A549 (cell line): ENCODE measurements at regions not wholly inside any gene's neighbourhood (a gene's known extent, or its start where the extent isn't known, plus 50 kb on each side); places are given as distances from the start of the nearest gene placed in this dataset.

Experiments used
- ATAC-seq, 2 experiments: fragments of 200-7000 bp in 1 of 2; fragments of >200 bp in 1 of 2; cut with Nextera tagmentation in 1 of 2; cut with Tn5 transposase in 1 of 2; 3 replicates each; pipeline versions ENCODE4 v1.8.0 to v1.9.1; 2018 to 2020; ENCODE audit warnings: mild to moderate bottlenecking in 1 of 2, moderate library complexity in 1 of 2
- CTCF ChIA-PET: fragments of 300-600 bp; sonication (Branson Sonifier 250); formaldehyde crosslinking; extraction: SDS; loops from one replicate; lab custom pipeline; 2021; ENCODE audit warnings: antibody characterized with exemption, inconsistent platforms; lab: Yijun Ruan, JAX
- POLR2A ChIA-PET: fragments of 350-600 bp; formaldehyde crosslinking; extraction: SDS; loops from one replicate; lab custom pipeline; 2021; ENCODE audit warnings: antibody characterized with exemption, inconsistent platforms; lab: Yijun Ruan, JAX
- DNase-seq, 2 experiments: peaks; one replicate each; pipeline versions ENCODE4 v3.0.0 to v3.0.0-alpha.2; 2011 to 2016; ENCODE audit warnings: low read depth in 1 of 2, low spot score in 1 of 2
- FAIRE-seq: peaks from 2 replicates; lab custom pipeline; 2011; peaks lifted over from hg19 to GRCh38; lab: Jason Lieb, UNC
- H3K27ac ChIP-seq, 2 experiments: fragments of >200 bp; sonication (Bioruptor Twin); formaldehyde crosslinking; 3 replicates each; pipeline ENCODE4 v1.5.1; 2016 to 2017
- H3K4me1 ChIP-seq: fragments of >200 bp; sonication (Bioruptor Twin); formaldehyde crosslinking; 3 replicates; pipeline ENCODE4 v1.6.1; 2016
- H3K4me2 ChIP-seq: fragments of >200 bp; sonication (Bioruptor Twin); formaldehyde crosslinking; 3 replicates; pipeline ENCODE4 v1.6.1; 2016
- H3K4me3 ChIP-seq: fragments of >200 bp; sonication (Bioruptor Twin); formaldehyde crosslinking; 3 replicates; pipeline ENCODE4 v1.5.1; 2016
- H3K9me3 ChIP-seq: fragments of >200 bp; sonication (Bioruptor Twin); formaldehyde crosslinking; 3 replicates; pipeline ENCODE4 v1.6.1; 2016
- BCL3 ChIP-seq: fragments of >200 bp; sonication (Bioruptor Twin); formaldehyde crosslinking; IDR thresholded peaks from 3 replicates; pipeline ENCODE4 v1.6.1; 2016
- BHLHE40 ChIP-seq: IDR thresholded peaks from 2 replicates; pipeline ENCODE4 v1.6.1; 2012; ENCODE audit warnings: low read depth, low read length, inconsistent platforms
- CBX2 ChIP-seq: fragments of 200-600 bp; sonication (generic); IDR thresholded peaks from 2 replicates; pipeline ENCODE4 v1.6.1; 2016; ENCODE audit warnings: low read depth, mild to moderate bottlenecking, borderline replicate concordance
- CBX8 ChIP-seq: fragments of 200-600 bp; sonication (generic); IDR thresholded peaks from 2 replicates; pipeline ENCODE4 v1.6.1; 2016
- CTCF ChIP-seq: fragments of >200 bp; sonication (Bioruptor Twin); formaldehyde crosslinking; IDR thresholded peaks from 3 replicates; pipeline ENCODE4 v1.5.1; 2016
- ELK1 ChIP-seq: fragments of 150-350 bp; IDR thresholded peaks from 2 replicates; pipeline ENCODE4 v1.6.1; 2014; ENCODE audit warnings: low read depth, mild to moderate bottlenecking, low read length
- EP300 ChIP-seq, 2 experiments: fragments of >200 bp; sonication (Bioruptor Twin); formaldehyde crosslinking; IDR thresholded peaks; 2 replicates in 1 of 2; 3 replicates in 1 of 2; pipeline ENCODE4 v1.6.1; 2016 to 2017
- ESRRA ChIP-seq: fragments of 150-350 bp; IDR thresholded peaks from 2 replicates; pipeline ENCODE4 v1.6.1; 2014; ENCODE audit warnings: mild to moderate bottlenecking, low read length, borderline replicate concordance
- FOSB ChIP-seq: fragments of 250-450 bp; sonication (Bioruptor Pico); IDR thresholded peaks from 2 replicates; pipeline ENCODE4 v1.5.0; 2020; ENCODE audit warnings: mild to moderate bottlenecking, moderate library complexity
- FOXS1 ChIP-seq: fragments of 250-450 bp; sonication (Bioruptor Pico); IDR thresholded peaks from 2 replicates; pipeline ENCODE4 v1.5.0; 2020; ENCODE audit warnings: mild to moderate bottlenecking, moderate library complexity
- HDAC2 ChIP-seq: fragments of 200-600 bp; sonication (generic); IDR thresholded peaks from 2 replicates; pipeline ENCODE4 v1.6.1; 2016
- HEYL ChIP-seq: fragments of 250-450 bp; sonication (Bioruptor Pico); IDR thresholded peaks from 2 replicates; pipeline ENCODE4 v1.8.0; 2021; ENCODE audit warnings: mild to moderate bottlenecking, moderate library complexity
- HMGXB4 ChIP-seq: fragments of 250-450 bp; sonication (Bioruptor Pico); IDR thresholded peaks from 2 replicates; pipeline ENCODE4 v1.5.0; 2021; ENCODE audit warnings: mild to moderate bottlenecking, moderate library complexity, borderline replicate concordance
- HOXB13 ChIP-seq: fragments of 250-450 bp; sonication (Bioruptor Pico); IDR thresholded peaks from 2 replicates; pipeline ENCODE4 v1.5.0; 2020; ENCODE audit warnings: low read depth, mild to moderate bottlenecking, moderate library complexity
- KDM1A ChIP-seq: fragments of 200-600 bp; sonication (generic); IDR thresholded peaks from 2 replicates; pipeline ENCODE4 v1.6.1; 2016; ENCODE audit warnings: low read depth, mild to moderate bottlenecking
- MAFK ChIP-seq: fragments of 450-650 bp; IDR thresholded peaks from 2 replicates; pipeline ENCODE4 v1.6.1; 2014; ENCODE audit not compliant: partially characterized antibody
- MAX ChIP-seq: IDR thresholded peaks from 2 replicates; pipeline ENCODE4 v1.6.1; 2012
- MAZ ChIP-seq: fragments of 150-350 bp; IDR thresholded peaks from 2 replicates; pipeline ENCODE4 v1.6.1; 2014; ENCODE audit warnings: antibody characterized with exemption, low read depth, low read length, borderline replicate concordance
- MYC ChIP-seq: IDR thresholded peaks from 2 replicates; pipeline ENCODE4 v1.6.1; 2012; ENCODE audit warnings: mild to moderate bottlenecking, inconsistent platforms, low read length, improper control_type of control experiment, borderline replicate concordance
- NPAS2 ChIP-seq: fragments of 250-450 bp; sonication (Bioruptor Pico); IDR thresholded peaks from 2 replicates; pipeline ENCODE4 v1.8.0; 2022; ENCODE audit warnings: mild to moderate bottlenecking, moderate library complexity, borderline replicate concordance
- PHF8 ChIP-seq: fragments of 200-600 bp; sonication (generic); IDR thresholded peaks from 2 replicates; pipeline ENCODE4 v1.6.1; 2016; ENCODE audit warnings: low read depth, mild to moderate bottlenecking, antibody characterized with exemption, moderate library complexity, borderline replicate concordance
- POLR2A ChIP-seq: IDR thresholded peaks from 2 replicates; pipeline ENCODE4 v1.6.1; 2012; ENCODE audit warnings: mild to moderate bottlenecking, low read length
- RAD21 ChIP-seq, 2 experiments: fragments of >200 bp in 1 of 2; sonication (Bioruptor Twin) in 1 of 2; formaldehyde crosslinking in 1 of 2; IDR thresholded peaks in 1 of 2; conservative IDR thresholded peaks in 1 of 2; 2 replicates in 1 of 2; 3 replicates in 1 of 2; pipeline ENCODE4 v1.6.1; 2012 to 2018; ENCODE audit warnings: inconsistent platforms in 1 of 2
- RARB ChIP-seq: fragments of 250-450 bp; sonication (Bioruptor Pico); IDR thresholded peaks from 2 replicates; pipeline ENCODE4 v1.8.0; 2021; ENCODE audit warnings: mild to moderate bottlenecking, moderate library complexity
- SREBF2 ChIP-seq: fragments of 450-650 bp; IDR thresholded peaks from 2 replicates; pipeline ENCODE4 v1.6.1; 2014; ENCODE audit warnings: mild to moderate bottlenecking, moderate library complexity
- TP53 ChIP-seq: fragments of 250-450 bp; sonication (Bioruptor Pico); IDR thresholded peaks from 2 replicates; pipeline ENCODE4 v1.5.0; 2021; ENCODE audit warnings: mild to moderate bottlenecking, moderate library complexity
- USF2 ChIP-seq: fragments of 450-650 bp; IDR thresholded peaks from 2 replicates; pipeline ENCODE4 v1.6.1; 2014; ENCODE audit warnings: antibody characterized with exemption
- ZSCAN20 ChIP-seq: fragments of 250-450 bp; sonication (Bioruptor Pico); IDR thresholded peaks from 2 replicates; pipeline ENCODE4 v1.8.0; 2022; ENCODE audit warnings: mild to moderate bottlenecking, moderate library complexity
- WGBS: methylation state at CpG from one replicate; pipeline ENCODE4 v1.1.6; 2017; ENCODE audit errors: missing lambda C conversion rate; 5-methylcytosine and 5-hydroxymethylcytosine counted together

GRCh38 chr10:62869958-62870357, 53.8 kb upstream of the EGR2 start:
- no peak for FAIRE-seq
- Histone ChIP-seq H3K4me2 (no peak overlapping the region), H3K9me3 (no peaks in the 10 kb centered on the region), H3K27ac (no peak overlapping the region), H3K4me3 (no peak overlapping the region), H3K4me1 (no peaks in the 10 kb centered on the region)
- ChIA-PET CTCF (no interaction called here), POLR2A (no interaction called here)
- ATAC-seq: no peak
- no peak for TF ChIP-seq HDAC2
- no peak for TF ChIP-seq POLR2A
- TF ChIP-seq ZSCAN20 (CRISPR knock-in tag): no peak
- TF ChIP-seq MAZ: no peak
- DNase-seq: no peak
- WGBS: 29% methylated on average over 3 of the region's 3 CpGs

GRCh38 chr10:62866941-62867340, 50.8 kb upstream of the EGR2 start:
- no peak for ATAC-seq
- POLR2A ChIA-PET: no interaction called here
- H3K4me1 ChIP-seq: no peaks in the 10 kb centered on the region
- TF ChIP-seq NPAS2: no peak
- no peak for TF ChIP-seq SREBF2
- TF ChIP-seq TP53 (CRISPR knock-in tag): no peak
- no peak for TF ChIP-seq MAX
- TF ChIP-seq ELK1: no peak
- no peak for TF ChIP-seq MYC
- TF ChIP-seq MAZ: no peak
- TF ChIP-seq USF2: no peak
- no peak for TF ChIP-seq HOXB13
- TF ChIP-seq PHF8: no peak
- no peak for TF ChIP-seq RAD21 (conservative IDR thresholded peaks at IDR 0.05 in 1 of 2, IDR thresholded peaks at IDR 0.05 in 1 of 2)
- TF ChIP-seq MAFK: no peak
- TF ChIP-seq CBX2: no peak
- no peak for TF ChIP-seq EP300 (IDR thresholded peaks at IDR 0.05)
- no peak for TF ChIP-seq FOSB (CRISPR knock-in tag)
- TF ChIP-seq ESRRA: no peak
- TF ChIP-seq HEYL (CRISPR knock-in tag): no peak
- TF ChIP-seq FOXS1 (CRISPR knock-in tag): no peak
- no peak overlapping the region for H3K27ac ChIP-seq
- CTCF ChIA-PET: no interaction called here
- DNase-seq: no peak
- H3K4me3 ChIP-seq: no peak overlapping the region
- 13% methylated on average over 1 of the region's 1 CpG for WGBS
- H3K9me3 ChIP-seq: no peaks in the 10 kb centered on the region
- H3K4me2 ChIP-seq: no peak overlapping the region
- no peak for FAIRE-seq

GRCh38 chr10:62866451-62866850, 50.3 kb upstream of the EGR2 start:
- WGBS: 9% methylated on average over 2 of the region's 2 CpGs
- no peak overlapping the region for H3K4me3 ChIP-seq
- no peaks in the 10 kb centered on the region for H3K9me3 ChIP-seq
- ChIA-PET CTCF (no interaction called here), POLR2A (no interaction called here)
- DNase-seq (no peak), FAIRE-seq (no peak), ATAC-seq (no peak)
- H3K4me2 ChIP-seq: no peak overlapping the region
- TF ChIP-seq SREBF2 (no peak), TP53 (CRISPR knock-in tag) (no peak), CBX8 (no peak), CTCF (no peak), KDM1A (no peak), HDAC2 (no peak), PHF8 (no peak), BHLHE40 (no peak), BCL3 (no peak), HMGXB4 (no peak), RARB (CRISPR knock-in tag) (no peak), CBX2 (no peak), ESRRA (no peak), POLR2A (no peak)
- no peak overlapping the region for H3K27ac ChIP-seq
- no peaks in the 10 kb centered on the region for H3K4me1 ChIP-seq
